Dermis microvascular lymphatic vessel endothelial cell (primary cell): ENCODE measurements at regions not wholly inside any gene's neighbourhood (a gene's known extent, or its start where the extent isn't known, plus 50 kb on each side); places are given as distances from the start of the nearest gene placed in this dataset.
A peak's percentile ranks its signal among the peaks of the same experiment; 100 is the strongest.
"Not testable (repeated sequence)": the region's sequence is repeated elsewhere in the genome, so short reads cannot be mapped to it uniquely, and the experiment has no call there.

Experiments used
- DNase-seq, 2 donors: peaks; one replicate each; pipeline versions ENCODE4 v3.0.0 to v3.0.0-alpha.2; 2010; ENCODE audit warnings: low read depth in 2 of 2

- DNase-seq = not testable (repeated sequence)
These were observed 54.8 kb upstream of the ZNF30 start for GRCh38 chr19:34871911-34872310.

GRCh38 chr19:34867631-34868030 is 59.1 kb upstream of the ZNF30 start:
- no peak for DNase-seq

DNA sequence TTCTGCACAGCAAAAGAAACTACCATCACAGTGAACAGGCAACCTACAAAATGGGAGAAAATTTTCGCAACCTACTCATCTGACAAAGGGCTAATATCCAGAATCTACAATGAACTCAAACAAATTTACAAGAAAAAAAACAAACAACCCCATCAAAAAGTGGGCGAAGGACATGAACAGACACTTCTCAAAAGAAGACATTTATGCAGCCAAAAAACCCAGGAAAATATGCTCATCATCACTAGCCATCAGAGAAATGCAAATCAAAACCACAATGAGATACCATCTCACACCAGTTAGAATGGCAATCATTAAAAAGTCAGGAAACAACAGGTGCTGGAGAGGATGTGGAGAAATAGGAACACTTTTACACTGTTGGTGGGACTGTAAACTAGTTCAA is 61.5 kb upstream of the ZNF30 start:
- DNase-seq = not testable (repeated sequence)

DNA sequence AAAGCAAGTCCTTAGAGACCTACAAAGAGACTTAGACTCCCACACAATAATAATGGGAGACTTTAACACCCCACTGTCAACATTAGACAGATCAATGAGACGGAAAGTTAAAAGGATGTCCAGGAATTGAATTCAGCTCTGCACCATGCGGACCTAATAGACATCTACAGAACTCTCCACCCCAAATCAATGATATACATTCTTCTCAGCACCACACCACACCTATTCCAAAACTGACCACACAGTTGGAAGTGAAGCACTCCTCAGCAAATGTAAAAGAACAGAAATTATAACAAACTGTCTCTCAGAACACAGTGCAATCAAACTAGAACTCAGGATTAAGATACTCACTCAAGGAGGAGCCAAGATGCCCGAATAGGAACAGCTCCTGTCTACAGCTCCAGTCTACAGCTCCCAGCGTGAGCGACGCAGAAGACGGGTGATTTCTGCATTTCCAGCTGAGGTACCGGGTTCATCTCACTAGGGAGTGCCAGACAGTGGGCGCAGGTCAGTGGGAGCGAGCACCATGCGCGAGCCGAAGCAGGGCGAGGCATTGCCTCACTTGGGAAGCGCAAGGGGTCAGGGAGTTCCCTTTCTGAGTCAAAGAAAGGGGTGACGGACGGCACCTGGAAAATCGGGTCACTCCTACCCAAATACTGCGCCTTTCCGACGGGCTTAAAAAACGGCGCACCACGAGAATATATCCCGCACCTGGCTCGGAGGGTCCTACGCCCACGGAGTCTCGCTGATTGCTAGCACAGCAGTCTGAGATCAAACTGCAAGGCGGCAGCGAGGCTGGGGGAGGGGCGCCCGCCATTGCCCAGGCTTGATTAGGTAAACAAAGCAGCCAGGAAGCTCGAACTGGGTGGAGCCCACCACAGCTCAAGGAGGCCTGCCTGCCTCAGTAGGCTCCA is 66.6 kb upstream of the ZNF30 start:
- DNase-seq = not testable (repeated sequence)

DNA sequence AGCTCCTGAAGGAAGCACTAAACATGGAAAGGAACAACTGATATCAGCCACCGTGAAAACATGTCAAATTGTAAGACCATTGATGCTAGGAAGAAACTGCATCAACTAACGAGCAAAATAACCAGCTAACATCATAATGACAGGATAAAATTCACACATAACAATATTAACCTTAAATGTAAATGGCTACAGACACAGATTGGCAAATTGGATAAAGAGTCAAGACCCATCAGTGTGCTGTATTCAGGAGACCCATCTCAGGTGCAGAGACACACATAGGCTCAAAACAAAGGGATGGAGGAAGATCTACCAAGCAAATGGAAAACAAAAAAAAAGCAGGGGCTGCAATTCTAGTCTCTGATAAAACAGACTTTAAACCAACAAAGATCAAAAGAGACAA is 67.4 kb upstream of the ZNF30 start:
- DNase-seq = not testable (repeated sequence)

DNA sequence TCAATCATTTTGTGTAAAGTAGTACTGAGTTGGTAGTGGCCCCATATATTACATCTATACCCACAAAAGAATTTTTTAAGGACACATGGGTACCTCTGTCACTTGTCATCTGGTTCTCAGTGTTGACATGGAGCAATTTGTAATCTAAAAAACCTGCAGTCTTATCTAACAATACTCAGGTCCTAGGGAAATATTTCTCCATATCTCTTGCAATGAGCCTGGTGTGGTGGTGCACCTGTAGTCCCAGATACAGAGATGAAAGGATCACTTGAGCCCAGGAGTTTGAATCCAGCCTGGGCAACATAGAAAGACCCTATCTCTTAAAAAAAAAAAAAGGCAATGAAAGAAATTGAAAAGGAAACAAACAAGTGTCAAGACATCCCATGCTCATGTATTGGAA is 70.7 kb upstream of the ZNF30 start:
- no peak for DNase-seq

- DNase-seq = no peak
These were observed 73.3 kb upstream of the ZNF30 start for GRCh38 chr19:34853369-34853768.

DNA sequence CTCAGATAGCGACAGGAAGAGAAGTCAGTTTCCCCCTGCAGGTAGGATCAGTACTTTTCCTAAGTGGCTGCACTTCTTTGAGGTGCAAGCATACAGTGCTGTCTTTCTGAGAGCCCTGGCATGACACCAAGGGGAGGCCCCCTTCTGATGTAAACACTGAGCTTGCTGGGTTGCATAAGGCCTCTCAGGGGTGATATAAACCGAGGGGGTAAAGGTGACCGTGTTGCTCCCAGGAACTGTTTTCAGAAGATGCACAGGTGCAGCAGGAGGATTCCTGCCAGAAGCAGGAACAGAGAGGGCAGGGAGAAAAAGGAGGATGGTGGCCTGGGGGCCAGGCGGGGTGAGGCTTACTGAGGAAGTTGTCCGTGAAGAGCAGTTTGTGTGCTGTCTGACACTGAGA is 74.0 kb upstream of the ZNF30 start:
- DNase-seq = no peak

DNA sequence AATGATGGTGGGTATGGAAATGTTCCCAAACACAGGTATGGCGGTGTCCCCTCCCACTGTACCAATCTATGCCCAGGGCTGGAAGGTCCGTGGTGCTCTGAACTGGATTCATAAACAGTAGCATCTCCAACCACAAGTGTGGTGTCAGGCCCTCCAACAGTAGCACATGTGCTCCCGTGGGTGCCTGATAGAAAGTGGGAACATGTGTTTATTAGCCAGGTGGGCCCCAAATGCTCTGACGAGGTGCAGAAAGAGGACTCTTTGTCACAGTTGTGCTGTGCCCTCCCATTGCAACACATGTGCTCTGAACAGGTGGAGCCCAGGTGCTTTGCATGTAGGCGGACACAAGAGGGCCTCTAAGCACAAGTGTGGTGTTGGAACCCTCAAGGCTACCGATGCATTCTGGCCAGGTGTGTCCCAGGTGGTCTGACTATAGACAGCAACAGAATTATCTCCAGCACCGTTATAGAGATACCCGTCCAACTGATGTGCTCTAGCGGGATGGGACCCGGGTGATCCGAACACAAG is 75.4 kb upstream of the ZNF30 start:
- no peak for DNase-seq

- no peak for DNase-seq
These were observed 74.4 kb upstream of the ZNF599 start for GRCh38 chr19:34847393-34847792.

- no peak for DNase-seq
These were observed 71.3 kb upstream of the ZNF599 start for GRCh38 chr19:34844277-34844676.

GRCh38 chr19:34841780-34842179 is 68.8 kb upstream of the ZNF599 start:
- no peak for DNase-seq

- peak in 1 of 2 donors; percentile 55 for DNase-seq
These were observed 65.9 kb upstream of the ZNF599 start for GRCh38 chr19:34838753-34839431.

DNA sequence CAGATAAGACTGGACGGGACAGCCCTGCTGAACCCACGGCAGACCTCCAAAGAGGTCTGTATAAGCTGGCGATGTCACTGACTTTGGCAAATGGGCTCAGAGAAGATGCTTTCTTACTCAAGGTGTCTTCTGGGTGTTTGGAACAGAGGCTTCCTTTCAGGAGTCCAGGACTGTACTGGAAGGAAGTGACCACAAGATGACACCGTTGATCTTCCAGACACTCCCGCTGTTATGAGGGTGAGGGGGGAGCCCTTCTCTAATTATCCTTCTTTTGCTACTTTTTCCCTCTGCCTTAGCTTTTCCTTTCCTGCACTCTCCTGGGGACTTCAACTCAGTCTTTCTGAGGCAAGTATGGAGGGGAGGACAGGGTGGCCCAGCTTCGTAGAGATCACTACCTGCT is 65.2 kb upstream of the ZNF599 start:
- peak in 1 of 2 donors; percentile 40 for DNase-seq

GRCh38 chr19:34837262-34837661 is 64.2 kb upstream of the ZNF599 start:
- peak; percentile 96 for DNase-seq

GRCh38 chr19:34835631-34836351 is 62.8 kb upstream of the ZNF599 start:
- DNase-seq = no peak

- no peak for DNase-seq
These were observed 61.6 kb upstream of the ZNF599 start for GRCh38 chr19:34834472-34835061.

DNA sequence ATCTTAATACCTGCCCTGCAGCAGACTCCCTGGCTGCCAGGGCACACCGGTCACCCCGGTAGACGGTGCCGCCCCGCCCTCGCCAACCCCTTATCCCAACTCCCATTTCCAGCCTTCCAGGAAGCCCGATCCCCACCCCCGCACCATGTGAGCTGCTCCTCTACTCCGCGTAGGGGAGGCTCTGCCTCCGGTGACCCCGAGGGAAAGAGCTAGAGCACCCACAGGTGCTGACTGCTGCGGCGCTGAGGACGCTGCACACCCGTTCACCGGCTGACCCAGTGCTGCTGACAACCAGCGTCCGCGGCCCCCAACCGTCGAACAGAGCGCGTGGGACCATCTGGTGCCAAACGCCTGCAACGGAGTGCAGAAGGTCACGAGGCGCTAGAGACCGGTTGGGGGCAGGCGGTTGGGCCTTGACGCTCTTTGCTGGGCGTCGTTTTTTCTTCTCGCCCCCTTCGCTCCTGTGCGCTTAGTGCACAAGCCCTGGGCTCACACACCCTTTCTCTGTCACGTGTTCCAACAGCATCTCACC is 59.6 kb upstream of the ZNF599 start:
- DNase-seq = no peak

GRCh38 chr19:34831714-34832113 is 58.7 kb upstream of the ZNF599 start:
- no peak for DNase-seq

DNA sequence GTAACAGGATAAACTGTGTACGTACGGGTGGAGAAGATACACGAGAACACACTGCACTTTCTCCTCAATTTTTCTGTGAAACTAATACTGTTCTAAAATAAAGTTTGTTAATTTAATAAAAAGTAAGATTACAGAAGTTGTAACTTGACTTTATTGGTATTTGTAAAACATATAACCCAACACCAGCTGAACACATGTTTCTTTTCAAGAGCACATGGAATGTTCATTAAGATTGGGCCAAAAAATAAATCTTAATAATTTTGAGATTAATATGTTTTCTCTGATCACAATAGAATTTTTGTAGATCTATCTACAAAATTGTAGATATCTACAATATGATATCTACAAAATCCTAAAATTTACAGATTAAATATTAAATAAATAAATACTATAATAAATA is 55.1 kb upstream of the ZNF599 start:
- DNase-seq = no peak

DNA sequence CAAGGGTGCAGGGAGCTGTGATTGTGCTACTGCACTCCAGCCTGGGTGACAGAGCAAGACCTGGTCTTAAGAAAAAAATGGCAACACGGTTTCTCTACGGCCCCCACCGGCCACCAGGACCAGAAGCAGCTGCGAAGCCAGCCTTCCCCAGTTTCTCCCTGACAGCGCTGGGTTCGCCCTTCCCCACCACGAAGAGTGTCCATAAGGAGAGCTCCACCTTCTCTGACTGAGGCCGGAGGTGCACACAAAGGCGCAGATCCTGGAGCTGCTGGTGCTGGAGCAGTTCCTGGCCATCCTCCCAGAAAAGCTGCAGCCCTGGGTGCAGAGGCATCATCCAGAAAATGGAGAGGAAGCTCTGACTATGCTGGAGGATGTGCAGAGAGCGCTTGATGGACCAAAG is 52.2 kb upstream of the ZNF599 start:
- DNase-seq = no peak
